Astrocyte (in vitro differentiated cells and primary cell): ENCODE measurements at regions not wholly inside any gene's neighbourhood (a gene's known extent, or its start where the extent isn't known, plus 50 kb on each side); places are given as distances from the start of the nearest gene placed in this dataset.

Source experiments
- CTCF ChIP-seq: IDR thresholded peaks from 2 replicates; pipeline ENCODE4 v1.5.1; 2011; ENCODE audit warnings: low read depth, mild to moderate bottlenecking, inconsistent platforms, low read length, moderate library complexity; ENCODE audit not compliant: insufficient read depth
- EZH2 ChIP-seq: IDR thresholded peaks from 2 replicates; pipeline ENCODE4 v1.6.1; 2012; ENCODE audit warnings: mild to moderate bottlenecking, low read length, inconsistent platforms; ENCODE audit not compliant: insufficient read depth

DNA sequence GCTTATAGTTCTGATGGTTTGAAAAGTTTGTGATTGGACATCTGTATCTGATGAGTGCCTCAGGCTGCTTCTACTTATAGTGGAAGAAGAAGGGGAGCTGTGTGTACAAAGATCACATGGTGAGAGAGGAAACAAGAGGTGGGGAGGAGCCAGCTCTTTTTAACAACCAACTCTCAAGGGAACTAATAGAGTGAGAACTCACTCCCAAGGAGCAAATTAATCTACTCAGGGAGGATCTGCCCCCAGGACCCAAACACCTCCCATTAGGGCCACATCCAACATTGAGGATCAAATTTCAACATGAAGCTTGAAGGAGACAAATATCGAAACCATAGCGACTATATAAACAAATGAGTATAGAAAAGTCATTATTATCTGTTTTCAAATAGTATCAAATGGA, 64.7 kb upstream of the PRLR start:
- TF ChIP-seq CTCF (no peak), EZH2 (no peak)
